Loucy (cell line): ENCODE measurements at regions not wholly inside any gene's neighbourhood (a gene's known extent, or its start where the extent isn't known, plus 50 kb on each side); places are given as distances from the start of the nearest gene placed in this dataset.

Experiments
- H2AFZ ChIP-seq: fragments of 200-600 bp; sonication (generic); 2 replicates; pipeline ENCODE4 v1.6.0; 2016; ENCODE audit warnings: antibody characterized with exemption, mild to moderate bottlenecking, low read length, moderate library complexity
- H3F3A ChIP-seq: fragments of 200-600 bp; 2 replicates; pipeline ENCODE4 v1.6.0; 2016; ENCODE audit warnings: antibody characterized with exemption, low read depth, mild to moderate bottlenecking
- H3K27me3 ChIP-seq: fragments of 200-600 bp; sonication (generic); 2 replicates; pipeline ENCODE4 v1.6.1; 2014; ENCODE audit warnings: low read length, mild to moderate bottlenecking; ENCODE audit not compliant: insufficient read depth, poor library complexity, severe bottlenecking
- H3K36me3 ChIP-seq: fragments of 200-600 bp; sonication (generic); 2 replicates; pipeline ENCODE4 v1.6.1; 2016; ENCODE audit warnings: low read length; ENCODE audit not compliant: insufficient read depth
- H3K4me1 ChIP-seq: fragments of 200-600 bp; sonication (generic); 2 replicates; pipeline ENCODE4 v1.5.1; 2014; ENCODE audit warnings: low read length, mild to moderate bottlenecking; ENCODE audit not compliant: insufficient read depth, poor library complexity, severe bottlenecking
- H3K4me2 ChIP-seq: fragments of 200-600 bp; sonication (generic); 2 replicates; pipeline ENCODE4 v1.6.0; 2014; ENCODE audit warnings: antibody characterized with exemption, low read length, low read depth, mild to moderate bottlenecking; ENCODE audit not compliant: poor library complexity, severe bottlenecking
- H3K4me3 ChIP-seq: fragments of 200-600 bp; sonication (generic); 2 replicates; pipeline ENCODE4 v1.5.1; 2014; ENCODE audit warnings: low read length, mild to moderate bottlenecking, mixed read lengths; ENCODE audit not compliant: poor library complexity, severe bottlenecking
- H3K79me2 ChIP-seq: fragments of 200-600 bp; sonication (generic); 2 replicates; pipeline ENCODE4 v1.6.1; 2014; ENCODE audit warnings: low read length; ENCODE audit not compliant: insufficient read depth
- H3K9ac ChIP-seq: fragments of 200-600 bp; sonication (generic); 2 replicates; pipeline ENCODE4 v1.6.0; 2014; ENCODE audit warnings: mild to moderate bottlenecking, low read depth, low read length, moderate library complexity; ENCODE audit not compliant: poor library complexity, severe bottlenecking
- H3K9me2 ChIP-seq: fragments of 200-600 bp; sonication (generic); replicated peaks from 2 replicates; pipeline ENCODE4 v1.6.1; 2016; ENCODE audit warnings: low read depth, low read length, mixed read lengths
- H3K9me3 ChIP-seq: fragments of 200-600 bp; sonication (generic); 2 replicates; pipeline ENCODE4 v1.6.1; 2014; ENCODE audit warnings: mild to moderate bottlenecking, antibody characterized with exemption, low read length, low read depth; ENCODE audit not compliant: insufficient read depth
- H4K20me1 ChIP-seq: fragments of 200-600 bp; sonication (generic); 2 replicates; pipeline ENCODE4 v1.6.0; 2014; ENCODE audit warnings: antibody characterized with exemption, low read length, mild to moderate bottlenecking; ENCODE audit not compliant: insufficient read depth, poor library complexity, severe bottlenecking
- EZH2phosphoT487 ChIP-seq: fragments of 200-600 bp; IDR thresholded peaks from 2 replicates; pipeline ENCODE4 v1.6.1; 2018; ENCODE audit warnings: antibody characterized with exemption, mild to moderate bottlenecking, moderate library complexity, borderline replicate concordance
- TF ChIP-seq, protein P1 (sequence below): fragments of 200-600 bp; sonication (generic); conservative IDR thresholded peaks from 2 replicates; pipeline ENCODE4 v1.5.1; 2014; ENCODE audit warnings: mild to moderate bottlenecking, antibody characterized with exemption, low read length

DNA sequence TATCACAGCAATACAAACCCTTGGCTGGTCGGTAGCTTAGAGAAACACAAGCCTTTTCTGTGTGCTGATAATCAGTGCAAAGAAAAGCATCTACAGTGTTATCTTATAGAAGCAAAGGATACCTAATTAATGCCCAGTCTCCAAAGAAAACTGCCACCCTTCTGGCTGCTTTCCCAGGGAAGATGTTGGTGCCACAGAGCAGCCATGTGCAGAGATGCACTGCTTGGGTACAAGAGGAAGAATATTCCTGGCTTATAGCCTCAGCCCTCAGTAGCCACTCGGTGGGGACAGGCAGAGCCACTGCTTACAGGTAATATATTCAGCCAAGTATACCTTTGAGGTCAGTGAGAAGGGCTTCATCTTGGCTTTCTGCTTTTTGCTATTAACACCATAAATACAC is 185.3 kb downstream of the PCSK1 start:
- no peak overlapping the region for H3K4me3 ChIP-seq

DNA sequence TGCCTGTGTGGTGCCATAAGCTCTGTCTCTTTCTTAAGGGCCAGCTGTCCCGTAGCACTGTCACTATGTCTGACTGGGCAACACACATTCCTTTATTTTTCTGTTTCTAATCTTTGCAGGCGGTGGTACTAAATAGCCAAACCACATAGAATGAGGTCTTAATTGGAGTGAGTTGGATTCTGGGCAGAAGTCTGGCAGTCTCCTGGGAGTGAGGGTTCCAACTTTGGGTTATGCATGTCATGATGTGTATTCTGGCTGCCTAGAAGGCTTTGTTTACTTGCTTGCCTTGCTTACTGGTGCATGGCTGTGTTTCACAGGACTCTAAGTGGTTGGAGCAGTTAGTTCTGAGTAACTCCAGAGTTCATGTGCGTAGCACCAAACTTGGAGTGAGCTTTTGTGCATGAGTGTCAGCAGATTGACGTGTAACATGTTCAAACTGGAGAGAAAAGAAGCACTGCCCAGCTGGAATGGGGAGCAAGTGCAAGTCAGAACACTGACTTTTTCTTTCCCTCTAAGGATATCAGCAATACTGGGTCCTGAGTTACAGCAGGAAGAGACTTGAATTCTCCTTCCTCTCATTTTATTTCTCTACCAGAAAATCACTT is 185.8 kb downstream of the PCSK1 start:
- H3K27me3 ChIP-seq = no peaks in the 10 kb centered on the region
- no peak overlapping the region for H3K4me2 ChIP-seq
- H3K9me2 ChIP-seq = no peaks in the 10 kb centered on the region
- no peaks in the 10 kb centered on the region for H4K20me1 ChIP-seq
- no peaks in the 10 kb centered on the region for H3F3A ChIP-seq
- no peak overlapping the region for H2AFZ ChIP-seq
- H3K4me1 ChIP-seq = no peaks in the 10 kb centered on the region
- no peaks in the 10 kb centered on the region for H3K79me2 ChIP-seq
- TF ChIP-seq, protein P1, sequence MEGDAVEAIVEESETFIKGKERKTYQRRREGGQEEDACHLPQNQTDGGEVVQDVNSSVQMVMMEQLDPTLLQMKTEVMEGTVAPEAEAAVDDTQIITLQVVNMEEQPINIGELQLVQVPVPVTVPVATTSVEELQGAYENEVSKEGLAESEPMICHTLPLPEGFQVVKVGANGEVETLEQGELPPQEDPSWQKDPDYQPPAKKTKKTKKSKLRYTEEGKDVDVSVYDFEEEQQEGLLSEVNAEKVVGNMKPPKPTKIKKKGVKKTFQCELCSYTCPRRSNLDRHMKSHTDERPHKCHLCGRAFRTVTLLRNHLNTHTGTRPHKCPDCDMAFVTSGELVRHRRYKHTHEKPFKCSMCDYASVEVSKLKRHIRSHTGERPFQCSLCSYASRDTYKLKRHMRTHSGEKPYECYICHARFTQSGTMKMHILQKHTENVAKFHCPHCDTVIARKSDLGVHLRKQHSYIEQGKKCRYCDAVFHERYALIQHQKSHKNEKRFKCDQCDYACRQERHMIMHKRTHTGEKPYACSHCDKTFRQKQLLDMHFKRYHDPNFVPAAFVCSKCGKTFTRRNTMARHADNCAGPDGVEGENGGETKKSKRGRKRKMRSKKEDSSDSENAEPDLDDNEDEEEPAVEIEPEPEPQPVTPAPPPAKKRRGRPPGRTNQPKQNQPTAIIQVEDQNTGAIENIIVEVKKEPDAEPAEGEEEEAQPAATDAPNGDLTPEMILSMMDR = no peak
- TF ChIP-seq EZH2phosphoT487 = no peak
- H3K9me3 ChIP-seq = no peaks in the 10 kb centered on the region
- H3K4me3 ChIP-seq = no peak overlapping the region
- H3K9ac ChIP-seq = no peak overlapping the region
- no peaks in the 10 kb centered on the region for H3K36me3 ChIP-seq

More for the DNA sequence above, 185.3 kb downstream of the PCSK1 start:
- Histone ChIP-seq H2AFZ (no peak overlapping the region), H3K9me3 (no peaks in the 10 kb centered on the region), H3K9me2 (no peaks in the 10 kb centered on the region), H3K36me3 (no peaks in the 10 kb centered on the region), H3K4me1 (no peaks in the 10 kb centered on the region), H3K79me2 (no peaks in the 10 kb centered on the region), H3K4me2 (no peak overlapping the region), H3K9ac (no peak overlapping the region), H4K20me1 (no peaks in the 10 kb centered on the region), H3F3A (no peaks in the 10 kb centered on the region), H3K27me3 (no peaks in the 10 kb centered on the region)
- no peak for TF ChIP-seq EZH2phosphoT487
- TF ChIP-seq, protein P1 = no peak

DNA sequence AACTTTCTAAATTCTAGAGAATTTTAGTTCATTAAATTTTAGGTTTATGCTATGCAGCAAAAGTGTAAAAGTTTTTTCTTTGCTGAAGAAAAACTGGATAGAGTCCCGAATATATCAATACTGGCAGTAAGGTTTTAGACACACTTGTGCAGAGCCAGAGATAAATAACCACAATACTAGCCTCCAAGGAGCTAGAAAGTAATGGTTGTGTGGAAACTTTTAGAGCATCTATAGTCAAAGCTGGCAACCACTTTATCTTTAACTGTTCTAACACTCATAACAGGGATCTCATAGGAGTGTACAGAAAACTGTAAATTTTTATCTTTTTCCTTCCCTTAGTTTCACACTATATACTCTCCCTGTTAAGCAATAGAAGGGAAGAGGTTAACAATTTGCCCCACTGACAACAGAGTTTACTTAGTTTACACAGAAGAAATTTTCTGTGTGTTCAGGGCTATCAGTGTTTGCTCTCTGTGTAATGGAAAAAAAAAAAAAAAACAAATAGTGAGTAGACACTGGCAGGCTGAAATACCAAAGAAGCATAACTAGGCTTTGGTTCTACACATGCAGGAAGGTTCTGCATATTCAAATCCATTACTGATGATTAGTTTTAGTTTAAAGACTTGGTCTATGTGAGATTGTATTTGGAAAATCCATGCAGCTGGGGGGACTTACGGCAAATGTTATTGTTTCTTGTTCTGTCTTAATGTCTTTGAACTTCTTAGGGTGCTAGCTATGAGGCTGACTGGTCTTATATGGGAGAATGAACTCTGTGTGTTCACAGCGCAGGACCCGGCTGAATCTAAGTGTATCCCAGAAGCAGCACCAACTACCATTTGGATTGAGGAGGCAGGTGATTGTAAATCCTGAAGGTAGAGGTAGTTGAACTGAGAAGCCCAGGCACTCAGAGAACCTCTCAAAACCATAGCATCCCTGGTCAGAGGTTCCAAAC is 187.6 kb downstream of the PCSK1 start:
- Histone ChIP-seq H3K9me2 (no peaks in the 10 kb centered on the region), H3K79me2 (no peaks in the 10 kb centered on the region), H3K36me3 (no peaks in the 10 kb centered on the region), H2AFZ (no peak overlapping the region), H4K20me1 (no peaks in the 10 kb centered on the region), H3K4me1 (no peaks in the 10 kb centered on the region), H3K27me3 (no peaks in the 10 kb centered on the region), H3K4me3 (no peak overlapping the region), H3K4me2 (no peak overlapping the region), H3F3A (no peaks in the 10 kb centered on the region), H3K9me3 (no peaks in the 10 kb centered on the region), H3K9ac (no peak overlapping the region)
- no peak for TF ChIP-seq EZH2phosphoT487
